ENCODE measurements at regions not wholly inside any gene's neighbourhood (a gene's known extent, or its start where the extent isn't known, plus 50 kb on each side); places are given as distances from the start of the nearest gene placed in this dataset.

DNA sequence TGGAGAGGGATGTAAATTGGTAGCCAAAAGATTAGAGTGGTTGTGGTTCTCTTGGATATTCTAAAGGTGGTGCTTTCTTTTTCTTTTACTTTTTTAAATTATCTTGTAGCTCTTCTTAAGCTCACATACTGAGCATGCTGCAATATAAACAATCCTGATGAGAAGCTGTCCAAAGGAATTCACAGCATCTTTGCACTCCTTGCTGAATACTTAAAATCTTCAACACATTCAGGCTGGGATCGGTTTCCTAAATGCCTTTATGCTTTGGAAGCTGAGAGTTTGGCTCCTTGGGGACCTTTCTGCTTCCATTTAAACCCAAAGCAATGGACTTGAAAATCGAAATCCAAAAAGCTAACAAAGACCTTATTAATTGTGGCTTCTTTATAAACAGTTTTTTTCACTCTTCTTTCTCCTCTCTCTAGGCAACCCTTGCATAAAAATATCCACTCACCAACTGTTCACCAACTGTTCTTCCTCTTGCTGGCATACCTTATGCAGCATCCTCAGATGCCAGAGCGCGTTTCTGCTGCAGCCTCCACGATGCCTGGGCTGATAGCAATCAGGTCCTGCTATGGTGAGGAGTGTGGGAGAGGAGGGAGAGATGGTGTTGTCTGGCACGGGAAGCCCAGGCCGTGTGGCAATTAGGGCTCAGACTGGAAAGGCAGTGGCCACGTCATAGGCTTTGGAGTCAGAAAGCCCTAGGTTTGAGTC lies 535.8 kb upstream of the DAB1 start:
- TF ChIP-seq RAD21 (IDR thresholded peaks at IDR 0.05): no peak
- TF ChIP-seq, protein P1, sequence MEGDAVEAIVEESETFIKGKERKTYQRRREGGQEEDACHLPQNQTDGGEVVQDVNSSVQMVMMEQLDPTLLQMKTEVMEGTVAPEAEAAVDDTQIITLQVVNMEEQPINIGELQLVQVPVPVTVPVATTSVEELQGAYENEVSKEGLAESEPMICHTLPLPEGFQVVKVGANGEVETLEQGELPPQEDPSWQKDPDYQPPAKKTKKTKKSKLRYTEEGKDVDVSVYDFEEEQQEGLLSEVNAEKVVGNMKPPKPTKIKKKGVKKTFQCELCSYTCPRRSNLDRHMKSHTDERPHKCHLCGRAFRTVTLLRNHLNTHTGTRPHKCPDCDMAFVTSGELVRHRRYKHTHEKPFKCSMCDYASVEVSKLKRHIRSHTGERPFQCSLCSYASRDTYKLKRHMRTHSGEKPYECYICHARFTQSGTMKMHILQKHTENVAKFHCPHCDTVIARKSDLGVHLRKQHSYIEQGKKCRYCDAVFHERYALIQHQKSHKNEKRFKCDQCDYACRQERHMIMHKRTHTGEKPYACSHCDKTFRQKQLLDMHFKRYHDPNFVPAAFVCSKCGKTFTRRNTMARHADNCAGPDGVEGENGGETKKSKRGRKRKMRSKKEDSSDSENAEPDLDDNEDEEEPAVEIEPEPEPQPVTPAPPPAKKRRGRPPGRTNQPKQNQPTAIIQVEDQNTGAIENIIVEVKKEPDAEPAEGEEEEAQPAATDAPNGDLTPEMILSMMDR (IDR thresholded peaks at IDR 0.05; ENCODE audit: low read depth, low read length, missing input control): no peak
- no peak for TF ChIP-seq RXRA (IDR thresholded peaks at IDR 0.05)
- TF ChIP-seq EGR1 (IDR thresholded peaks at IDR 0.05; ENCODE audit: low read depth in 2 of 2): no peak
- TF ChIP-seq HNF4G (IDR thresholded peaks at IDR 0.05): no peak
- TF ChIP-seq, protein P2, sequence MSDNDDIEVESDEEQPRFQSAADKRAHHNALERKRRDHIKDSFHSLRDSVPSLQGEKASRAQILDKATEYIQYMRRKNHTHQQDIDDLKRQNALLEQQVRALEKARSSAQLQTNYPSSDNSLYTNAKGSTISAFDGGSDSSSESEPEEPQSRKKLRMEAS (IDR thresholded peaks at IDR 0.05): no peak
- TF ChIP-seq, protein P3, sequence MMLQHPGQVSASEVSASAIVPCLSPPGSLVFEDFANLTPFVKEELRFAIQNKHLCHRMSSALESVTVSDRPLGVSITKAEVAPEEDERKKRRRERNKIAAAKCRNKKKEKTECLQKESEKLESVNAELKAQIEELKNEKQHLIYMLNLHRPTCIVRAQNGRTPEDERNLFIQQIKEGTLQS (IDR thresholded peaks at IDR 0.05): no peak

All from liver (tissue), 3 donors.